A673 (cell line): ENCODE measurements at regions not wholly inside any gene's neighbourhood (a gene's known extent, or its start where the extent isn't known, plus 50 kb on each side); places are given as distances from the start of the nearest gene placed in this dataset.

ENCODE experiments used
- EZH2 ChIP-seq: fragments of 200-600 bp; sonication (generic); IDR thresholded peaks from 2 replicates; pipeline ENCODE4 v1.6.1; 2017; ENCODE audit warnings: borderline replicate concordance, low read depth, mild to moderate bottlenecking, mixed read lengths, antibody characterized with exemption, low read length; ENCODE audit not compliant: poor library complexity, severe bottlenecking
- TF ChIP-seq, protein P1 (sequence below): fragments of 300-800, 200-600 bp; sonication (generic); conservative IDR thresholded peaks from 2 replicates; pipeline ENCODE4 v1.5.1; 2017; ENCODE audit warnings: low read depth, mild to moderate bottlenecking, antibody characterized with exemption, low read length, moderate library complexity, mixed read lengths

DNA sequence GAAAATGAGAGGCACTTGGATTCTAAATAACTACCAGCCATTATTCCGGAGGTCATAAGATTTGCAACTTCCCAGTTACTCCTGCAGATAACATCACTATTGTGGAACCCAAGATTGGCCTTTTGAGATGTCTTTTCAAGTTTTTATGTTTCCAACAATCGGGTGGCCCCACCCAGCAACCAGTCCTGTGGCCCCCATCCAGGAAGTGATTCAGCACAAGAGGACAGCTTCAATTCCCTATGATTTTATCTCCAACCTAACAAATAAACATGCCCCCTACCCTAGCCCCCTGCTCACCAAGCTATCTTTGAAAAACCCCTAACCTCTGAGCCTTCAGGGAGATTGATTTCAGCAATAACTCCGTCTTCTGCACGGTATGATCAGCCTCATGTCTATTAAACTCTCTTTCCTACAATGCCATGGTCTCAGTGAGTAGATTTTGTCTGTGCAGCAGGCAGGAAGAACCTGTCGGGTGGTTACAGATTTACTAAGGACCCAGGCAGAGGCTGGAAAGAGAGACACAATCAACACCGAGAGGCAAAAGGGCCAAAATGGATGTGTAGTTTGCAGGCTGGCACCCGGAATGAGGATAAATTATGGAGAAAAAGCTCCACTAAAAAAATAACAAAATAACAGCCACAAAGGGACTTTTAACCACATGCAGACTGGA is 83.9 kb upstream of the UNC5B start:
- TF ChIP-seq, protein P1, sequence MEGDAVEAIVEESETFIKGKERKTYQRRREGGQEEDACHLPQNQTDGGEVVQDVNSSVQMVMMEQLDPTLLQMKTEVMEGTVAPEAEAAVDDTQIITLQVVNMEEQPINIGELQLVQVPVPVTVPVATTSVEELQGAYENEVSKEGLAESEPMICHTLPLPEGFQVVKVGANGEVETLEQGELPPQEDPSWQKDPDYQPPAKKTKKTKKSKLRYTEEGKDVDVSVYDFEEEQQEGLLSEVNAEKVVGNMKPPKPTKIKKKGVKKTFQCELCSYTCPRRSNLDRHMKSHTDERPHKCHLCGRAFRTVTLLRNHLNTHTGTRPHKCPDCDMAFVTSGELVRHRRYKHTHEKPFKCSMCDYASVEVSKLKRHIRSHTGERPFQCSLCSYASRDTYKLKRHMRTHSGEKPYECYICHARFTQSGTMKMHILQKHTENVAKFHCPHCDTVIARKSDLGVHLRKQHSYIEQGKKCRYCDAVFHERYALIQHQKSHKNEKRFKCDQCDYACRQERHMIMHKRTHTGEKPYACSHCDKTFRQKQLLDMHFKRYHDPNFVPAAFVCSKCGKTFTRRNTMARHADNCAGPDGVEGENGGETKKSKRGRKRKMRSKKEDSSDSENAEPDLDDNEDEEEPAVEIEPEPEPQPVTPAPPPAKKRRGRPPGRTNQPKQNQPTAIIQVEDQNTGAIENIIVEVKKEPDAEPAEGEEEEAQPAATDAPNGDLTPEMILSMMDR, result no peak
- no peak for TF ChIP-seq EZH2
